HG02798 (cell line): ENCODE measurements at regions not wholly inside any gene's neighbourhood (a gene's known extent, or its start where the extent isn't known, plus 50 kb on each side); places are given as distances from the start of the nearest gene placed in this dataset.
"Not testable (repeated sequence)": the region's sequence is repeated elsewhere in the genome, so short reads cannot be mapped to it uniquely, and the experiment has no call there.

Experiments used
- ATAC-seq: cut with Tn5 transposase; IDR thresholded peaks from one replicate; pipeline ENCODE4 v1.9.1; 2021; ENCODE audit warnings: mild to moderate bottlenecking; ENCODE audit not compliant: unreplicated experiment, poor library complexity

DNA sequence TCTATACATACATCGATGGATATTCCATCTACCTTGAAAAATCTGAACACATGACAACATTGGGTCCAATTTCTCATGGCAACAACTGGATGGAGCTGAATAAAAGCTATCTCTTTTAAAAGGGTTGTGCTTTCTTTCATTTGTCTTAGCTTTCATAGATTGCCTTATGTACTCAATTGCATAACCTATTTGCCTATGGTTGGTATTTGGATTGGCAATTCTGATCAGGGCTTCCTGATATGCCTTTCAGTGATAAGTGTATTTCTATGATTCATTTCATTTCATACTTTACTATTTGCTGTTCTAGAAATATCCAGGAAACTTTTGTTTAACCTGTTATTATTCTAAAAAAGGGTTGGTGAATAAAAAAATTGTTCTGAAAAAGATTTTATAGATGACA lies 509.9 kb downstream of the GRXCR1 start:
- no peak for ATAC-seq

DNA sequence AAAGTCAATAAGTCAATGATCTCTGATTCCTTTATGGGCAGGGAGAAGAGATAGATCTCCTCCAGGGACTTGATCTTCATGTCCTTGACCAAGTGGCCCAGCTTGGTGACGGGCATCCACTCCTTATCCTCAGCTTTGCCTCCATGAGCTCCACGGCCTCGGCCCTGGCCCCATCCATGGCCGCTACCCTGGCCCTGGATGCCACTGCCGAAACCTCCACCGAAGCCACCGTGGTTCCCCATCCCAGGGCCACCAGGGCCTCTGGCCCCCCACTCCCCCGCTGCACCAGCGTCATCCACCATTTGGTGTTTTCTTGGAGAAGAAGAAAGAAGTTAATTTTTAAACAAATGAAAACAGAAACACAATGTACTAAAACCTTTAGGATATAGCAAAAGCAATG lies 518.1 kb downstream of the GRXCR1 start:
- ATAC-seq: no peak

DNA sequence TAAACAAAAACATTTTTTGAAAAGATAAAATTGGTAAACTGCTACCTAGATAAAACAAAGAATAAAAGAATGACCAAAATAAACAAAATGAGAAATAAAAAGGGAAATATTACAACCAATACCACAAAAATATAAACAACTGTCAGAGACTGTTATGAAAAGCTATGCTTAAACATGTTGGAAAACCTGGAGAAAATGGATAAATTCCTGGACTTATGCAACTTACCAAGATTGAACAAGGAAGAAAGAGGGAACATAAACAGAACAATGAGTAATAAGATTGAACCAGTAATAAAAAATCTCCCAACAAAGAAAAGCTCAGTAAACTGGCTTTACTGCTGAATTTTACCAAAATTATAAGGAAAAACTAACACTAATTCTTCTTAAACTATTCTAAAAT lies 518.7 kb downstream of the GRXCR1 start:
- ATAC-seq: no peak

DNA sequence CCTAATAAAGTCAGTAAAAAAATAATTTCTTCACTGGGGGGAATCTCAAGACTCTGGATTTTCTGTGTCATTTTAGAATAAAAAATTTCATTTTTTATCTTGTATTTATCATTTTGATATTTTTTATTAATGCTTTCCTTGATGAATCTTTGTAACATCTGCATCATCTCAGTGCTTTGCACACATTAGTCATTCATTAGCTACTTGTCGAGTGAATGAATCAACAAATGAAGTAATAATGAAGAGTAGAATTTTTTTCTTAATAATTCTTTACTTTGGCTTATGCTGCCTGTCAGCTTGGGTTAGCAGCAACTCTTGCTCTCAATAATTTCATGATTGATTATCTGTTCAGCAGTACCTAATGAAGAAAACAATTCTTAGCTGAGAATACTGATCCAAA lies 530.8 kb downstream of the GRXCR1 start:
- ATAC-seq: no peak

DNA sequence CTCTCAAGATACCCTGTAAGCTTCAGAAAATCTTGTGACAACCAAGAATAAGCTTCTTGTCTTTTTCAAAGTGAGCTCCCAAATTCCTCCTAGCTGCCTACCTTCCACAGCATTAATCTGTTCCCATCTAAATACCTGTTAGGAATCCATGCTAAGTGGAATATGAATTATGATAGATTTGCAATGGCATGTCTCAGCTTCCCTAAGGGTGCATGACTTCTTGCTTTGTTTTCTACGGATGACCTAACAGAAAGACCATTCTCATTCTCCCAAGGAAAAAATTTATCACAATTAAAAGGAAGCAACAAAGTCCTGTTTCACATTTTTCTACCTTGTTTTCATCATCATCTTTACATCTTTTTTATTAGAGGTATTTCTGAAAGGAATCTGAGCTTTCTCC lies 532.7 kb downstream of the GRXCR1 start:
- no peak for ATAC-seq

DNA sequence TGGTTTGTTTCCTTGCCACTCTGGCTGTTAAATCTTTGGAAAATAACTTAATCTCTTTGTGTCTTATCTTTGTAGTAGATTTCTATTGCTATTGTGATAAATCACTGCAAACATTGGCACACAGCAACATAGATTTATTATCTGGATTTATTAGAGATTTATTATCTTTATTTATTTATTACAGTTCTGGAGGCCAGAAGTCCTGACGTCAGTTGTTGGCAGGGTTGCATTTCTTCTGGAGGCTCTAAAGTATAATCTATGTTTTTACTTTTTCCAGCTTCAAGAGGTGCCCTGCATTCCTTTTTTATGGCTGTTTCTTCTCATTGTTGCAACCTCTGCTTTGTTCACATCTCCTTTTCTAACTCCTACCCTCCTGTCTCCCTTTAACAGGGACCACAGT lies 542.8 kb downstream of the GRXCR1 start:
- no peak for ATAC-seq

DNA sequence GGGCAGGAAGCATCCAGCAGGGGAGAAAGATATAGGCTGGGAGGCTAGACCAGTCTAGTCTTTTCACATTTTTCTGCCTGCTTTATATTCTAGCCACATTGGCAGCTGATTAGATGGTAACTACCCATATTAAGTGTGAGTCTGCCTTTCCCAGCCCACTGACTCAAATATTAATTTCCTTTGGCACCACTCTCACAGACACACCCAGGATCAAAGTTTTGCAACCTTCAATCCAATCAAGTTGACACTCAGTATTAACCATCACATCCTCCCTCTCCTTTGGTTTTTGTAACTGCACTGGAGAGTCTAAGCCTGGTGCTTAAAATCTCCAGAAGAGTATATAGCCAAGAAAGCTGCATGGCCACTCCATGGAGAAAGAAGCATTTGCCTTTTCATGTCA lies 560.4 kb downstream of the GRXCR1 start:
- no peak for ATAC-seq

DNA sequence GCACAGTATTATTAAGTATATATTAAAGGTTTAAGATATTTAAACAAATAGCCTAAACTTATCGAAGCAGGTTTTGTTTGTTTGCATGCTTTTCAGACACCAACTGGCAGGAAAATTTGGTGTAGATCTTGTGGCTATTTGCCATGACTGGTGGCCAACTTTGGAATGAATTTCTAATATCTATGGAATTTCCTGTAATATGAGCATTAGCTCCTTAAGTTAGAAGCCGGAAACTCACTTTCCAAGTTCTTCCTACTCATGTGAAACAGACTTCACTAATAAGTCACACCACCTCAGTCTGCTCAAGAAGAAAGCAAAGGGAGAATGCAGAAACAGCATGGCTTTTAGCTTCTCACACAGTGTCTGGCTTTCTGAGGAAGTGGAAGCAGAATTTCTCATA lies 563.9 kb downstream of the GRXCR1 start:
- ATAC-seq: no peak

DNA sequence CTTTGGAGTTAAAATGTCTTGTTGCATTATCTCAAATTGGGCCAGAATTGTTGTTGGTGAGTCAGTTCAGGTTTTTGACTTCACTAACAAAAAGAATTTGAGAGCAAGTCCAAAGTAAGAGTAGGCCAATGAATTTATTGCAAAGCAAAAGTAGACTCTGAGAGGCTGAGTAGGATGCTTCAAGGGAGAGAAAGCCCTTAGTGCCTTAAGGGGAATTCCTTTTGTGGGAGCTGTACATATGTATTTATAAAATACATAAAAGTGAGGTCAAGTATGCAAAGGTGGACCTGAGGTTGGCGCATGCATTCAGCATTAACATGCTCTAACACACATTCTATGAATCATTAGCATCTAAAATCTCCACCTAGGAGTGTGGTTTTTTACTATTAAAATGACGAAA lies 565.4 kb downstream of the GRXCR1 start:
- no peak for ATAC-seq

DNA sequence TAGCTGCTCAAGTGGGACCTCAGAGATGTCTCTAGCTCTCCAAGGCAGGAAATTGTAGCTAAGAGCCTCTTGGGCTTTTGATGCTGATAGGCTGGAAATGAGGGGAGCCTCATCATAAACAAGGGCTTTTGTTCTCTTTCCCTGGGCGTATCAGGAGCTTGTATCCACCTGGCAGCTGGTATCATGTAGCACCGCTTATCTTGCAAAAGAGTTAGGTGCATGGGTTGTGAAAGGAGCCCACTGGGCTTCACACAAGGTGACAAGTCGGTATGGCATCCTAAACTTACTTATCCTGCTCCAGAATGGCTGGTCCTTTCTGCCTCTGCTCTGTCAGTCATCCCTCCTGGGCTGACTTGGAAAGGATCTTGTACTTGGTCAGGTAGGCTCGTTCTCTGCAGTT lies 565.8 kb downstream of the GRXCR1 start:
- ATAC-seq: no peak

DNA sequence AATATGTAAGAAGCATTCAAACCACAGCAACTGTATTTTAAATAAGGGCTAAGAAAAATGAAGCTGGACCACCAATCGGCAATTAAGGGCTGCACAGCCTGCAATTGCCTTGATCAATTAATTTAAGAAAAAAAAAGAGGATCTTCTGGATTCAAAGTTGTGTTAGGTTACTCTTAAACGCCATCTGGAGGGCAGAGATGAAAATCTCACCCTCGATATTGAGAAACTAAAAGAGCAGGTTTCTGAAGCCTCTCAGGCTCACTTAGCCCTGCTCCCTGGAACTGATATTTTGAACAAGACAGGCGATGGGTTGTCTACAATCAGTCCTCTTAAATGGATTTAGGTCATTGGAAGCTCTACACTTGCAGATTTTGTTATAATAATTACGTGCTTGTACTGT lies 579.4 kb downstream of the GRXCR1 start:
- no peak for ATAC-seq

DNA sequence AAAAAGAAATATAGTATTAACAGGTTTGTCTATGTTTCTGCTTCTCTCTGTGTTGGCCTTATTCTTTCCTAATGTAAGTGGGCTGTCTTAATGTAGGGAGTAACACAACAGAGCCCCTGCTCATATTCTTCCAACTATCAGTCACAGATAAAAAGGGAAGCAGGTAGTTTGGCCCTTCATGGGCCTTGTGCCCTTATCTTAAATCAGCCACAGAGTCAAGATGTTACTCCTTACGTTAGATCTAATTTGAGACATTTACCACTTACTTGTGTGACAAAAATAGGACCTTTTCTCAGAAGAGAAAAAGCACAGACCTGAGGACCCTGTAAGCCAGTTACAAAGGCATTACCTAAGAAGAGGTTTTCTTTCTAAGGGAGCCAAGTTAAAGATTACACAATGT lies 589.0 kb downstream of the GRXCR1 start:
- no peak for ATAC-seq

DNA sequence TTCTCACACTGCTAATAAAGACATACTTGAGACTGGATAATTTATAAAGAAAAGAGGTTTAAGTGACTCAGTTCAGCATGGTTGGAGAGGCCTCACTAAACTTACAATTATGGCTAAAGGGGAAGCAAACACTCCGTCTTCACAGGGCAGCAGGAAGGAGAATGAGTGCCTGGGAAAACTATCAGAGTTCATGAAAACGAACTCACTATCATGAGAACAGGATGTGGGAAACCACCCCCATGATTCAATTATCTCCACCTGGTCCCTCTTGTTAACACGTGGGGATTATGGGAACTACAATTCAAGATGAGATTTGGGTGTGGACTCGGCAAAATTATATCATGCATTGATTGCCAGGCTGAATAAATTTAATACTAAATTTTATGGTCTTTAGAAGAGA lies 592.7 kb downstream of the GRXCR1 start:
- ATAC-seq: no peak

DNA sequence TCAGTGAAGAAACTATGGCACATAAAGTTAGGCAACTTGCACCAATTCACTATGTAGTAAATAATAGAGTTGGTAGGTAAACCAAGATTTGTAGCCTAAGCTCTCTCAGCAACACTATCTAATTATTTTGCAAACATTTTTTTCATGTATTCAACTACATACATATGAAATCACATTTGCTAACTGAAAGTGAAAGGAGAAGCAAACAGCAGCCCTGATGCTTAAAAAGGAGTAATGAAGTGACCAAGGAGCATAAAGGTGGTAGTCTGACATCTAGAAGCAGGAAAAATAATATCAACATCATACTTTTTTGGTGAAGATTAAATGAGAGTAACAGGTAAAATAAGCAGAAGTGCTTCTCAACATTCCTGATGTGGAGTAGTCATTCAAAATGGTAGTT lies 603.7 kb downstream of the GRXCR1 start:
- ATAC-seq: peak; percentile 83

DNA sequence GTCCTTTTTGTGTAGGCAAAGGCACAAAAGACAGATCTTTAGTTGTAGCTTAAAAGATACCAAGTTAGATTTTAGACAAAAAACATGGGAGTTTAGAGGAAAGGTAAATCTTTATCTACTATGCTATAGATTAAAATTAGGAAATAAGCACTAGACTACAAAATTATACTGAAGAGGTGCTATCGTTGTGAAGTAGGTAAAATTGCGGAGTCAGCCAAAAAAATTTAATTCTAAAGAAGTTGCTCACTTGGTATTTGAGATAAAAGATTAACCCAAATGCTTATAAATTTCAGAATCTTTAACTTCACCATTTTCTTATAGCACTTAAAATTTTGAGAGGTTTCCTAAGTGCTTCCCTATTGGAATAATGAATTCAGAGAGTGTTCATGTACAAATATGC lies 604.1 kb downstream of the GRXCR1 start:
- ATAC-seq: no peak

DNA sequence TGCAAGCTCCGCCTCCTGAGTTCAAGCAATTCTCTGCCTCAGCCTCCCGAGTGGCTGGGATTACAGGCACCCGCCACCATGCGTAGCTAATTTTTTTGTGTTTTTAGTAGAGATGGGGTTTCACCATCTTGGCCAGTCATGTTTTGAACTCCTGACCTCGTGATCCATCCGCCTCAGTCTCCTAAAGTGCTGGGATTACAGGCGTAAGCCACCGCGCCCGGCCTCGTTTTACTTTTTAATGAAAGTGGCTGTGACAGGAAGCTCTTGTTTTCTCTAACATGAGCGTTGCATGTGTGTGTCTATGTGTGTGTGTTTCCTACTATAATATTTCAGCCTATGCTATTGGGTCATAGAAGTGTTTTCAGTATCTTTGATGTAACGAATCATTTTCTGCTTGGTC lies 613.3 kb downstream of the GRXCR1 start:
- not testable (repeated sequence) for ATAC-seq

DNA sequence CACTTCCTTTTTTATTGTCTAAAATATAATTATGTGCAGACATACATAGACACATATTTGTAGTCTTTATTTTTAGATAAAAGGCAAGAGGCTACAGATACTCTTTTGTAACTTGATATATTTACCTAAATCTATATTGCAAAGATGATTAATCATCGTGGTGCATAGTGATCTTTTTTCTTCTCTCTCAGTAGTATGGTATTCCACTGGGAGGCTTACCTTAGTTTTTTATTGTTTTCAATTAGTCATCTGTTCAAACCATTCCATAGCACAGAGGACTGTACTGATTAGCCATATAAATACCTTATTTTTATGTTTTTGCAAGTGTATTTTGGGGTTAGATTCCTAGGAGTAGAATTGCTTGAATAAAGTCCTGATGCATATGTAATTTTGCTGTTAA lies 619.7 kb downstream of the GRXCR1 start:
- ATAC-seq: no peak

DNA sequence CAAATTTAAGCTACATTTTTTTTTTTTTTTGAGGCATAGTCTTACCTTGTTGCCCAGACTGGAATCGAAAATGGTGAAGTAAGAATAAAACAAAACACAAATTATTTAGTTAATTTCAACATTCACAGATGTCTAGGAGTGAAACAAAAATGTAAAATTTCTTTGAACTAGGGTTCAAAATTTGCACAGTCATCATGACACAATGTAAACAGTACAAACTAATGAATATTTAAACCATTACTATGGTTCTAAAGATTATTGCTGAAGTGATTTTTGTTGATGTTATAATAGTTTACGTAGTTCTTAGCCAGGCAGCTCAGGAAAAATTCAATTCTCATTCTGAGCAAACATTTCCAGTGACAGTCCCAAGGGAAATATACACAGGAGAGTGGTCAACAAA lies 633.1 kb downstream of the GRXCR1 start:
- no peak for ATAC-seq

DNA sequence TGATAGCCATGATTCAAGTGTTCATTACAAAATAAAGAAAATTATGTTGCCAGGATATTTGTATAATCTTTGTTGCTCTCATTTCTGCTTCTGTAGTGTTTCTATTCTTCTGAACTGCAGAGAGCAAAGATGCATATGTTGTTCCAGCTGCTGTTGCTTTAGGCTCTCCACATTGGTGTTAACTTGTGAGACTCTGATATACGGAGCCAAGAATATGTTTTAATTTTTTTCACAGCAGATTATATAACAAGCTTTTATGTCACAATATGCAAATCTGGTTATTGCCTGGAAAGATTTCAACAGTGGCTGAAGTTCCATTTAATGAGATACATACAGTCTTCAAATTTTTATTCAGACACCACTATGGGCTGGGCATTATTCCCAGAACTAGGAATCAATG lies 655.0 kb downstream of the GRXCR1 start:
- no peak for ATAC-seq

DNA sequence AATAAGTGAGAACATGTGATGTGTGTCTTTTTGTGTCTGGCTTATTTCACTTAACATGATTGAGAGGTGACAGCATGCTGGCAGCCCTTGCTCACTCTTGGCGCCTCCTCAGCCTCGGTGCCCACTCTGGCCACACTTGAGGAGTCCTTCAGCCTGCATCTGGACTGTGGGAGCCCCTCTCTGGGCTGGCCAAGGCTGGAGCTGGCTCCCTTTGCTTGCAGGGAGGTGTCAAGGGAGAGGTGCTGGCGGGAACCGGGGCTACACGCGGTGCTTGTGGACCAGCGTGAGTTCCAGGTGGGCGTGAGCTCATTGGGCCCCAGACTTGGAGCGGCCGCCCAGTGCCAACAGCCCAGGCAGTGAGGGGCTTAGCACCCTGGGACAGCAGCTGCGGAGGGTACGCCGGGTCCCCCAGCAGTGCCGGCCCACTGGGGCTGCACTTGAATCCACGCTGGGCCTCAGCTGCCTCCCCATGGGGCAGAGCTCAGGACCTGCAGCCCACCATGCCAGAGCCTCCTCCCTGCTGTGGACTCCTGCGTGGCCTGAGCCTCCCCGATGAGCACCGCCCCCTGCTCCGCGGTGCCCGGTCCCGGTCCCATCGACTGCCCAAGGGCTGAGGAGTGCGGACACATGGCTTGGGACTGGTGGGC lies 658.6 kb downstream of the GRXCR1 start:
- ATAC-seq: no peak

DNA sequence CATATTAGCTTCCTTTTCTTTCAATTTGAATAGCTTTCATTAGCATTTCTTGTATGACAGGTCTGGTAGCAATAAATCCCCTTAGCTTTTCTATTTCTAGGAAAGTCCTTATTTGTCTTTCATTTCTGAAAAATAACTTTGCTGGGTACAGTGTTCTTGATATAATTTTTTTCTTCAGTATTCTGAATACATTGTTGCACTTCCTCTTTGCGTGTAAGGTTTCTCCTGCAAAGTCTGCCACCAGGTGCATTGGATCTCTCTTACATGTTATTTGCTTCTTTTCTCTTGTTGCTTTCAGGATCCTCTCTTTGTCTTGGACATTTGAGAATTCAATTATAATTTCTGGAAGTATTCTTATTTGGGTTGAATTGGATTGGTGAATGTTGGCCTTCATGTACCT lies 663.7 kb downstream of the GRXCR1 start:
- ATAC-seq: no peak

DNA sequence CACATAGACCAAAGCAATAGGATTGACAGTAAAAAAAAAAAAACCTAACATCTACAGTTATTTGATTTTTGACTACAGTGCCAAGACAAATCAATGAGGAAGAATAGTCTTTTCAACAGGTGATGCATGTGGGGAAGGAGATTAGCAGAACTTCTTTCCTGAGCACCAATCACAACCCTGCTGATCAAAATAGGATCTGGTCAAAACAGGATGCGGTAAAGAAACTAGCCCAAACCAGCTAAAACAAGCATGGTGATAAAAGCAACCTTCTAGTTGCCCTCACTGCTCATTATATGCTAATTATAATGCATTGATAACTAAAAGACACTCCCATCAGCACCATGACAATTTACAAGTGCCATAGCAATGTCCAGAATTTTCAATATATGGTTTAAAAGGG lies 667.5 kb downstream of the GRXCR1 start:
- no peak for ATAC-seq

DNA sequence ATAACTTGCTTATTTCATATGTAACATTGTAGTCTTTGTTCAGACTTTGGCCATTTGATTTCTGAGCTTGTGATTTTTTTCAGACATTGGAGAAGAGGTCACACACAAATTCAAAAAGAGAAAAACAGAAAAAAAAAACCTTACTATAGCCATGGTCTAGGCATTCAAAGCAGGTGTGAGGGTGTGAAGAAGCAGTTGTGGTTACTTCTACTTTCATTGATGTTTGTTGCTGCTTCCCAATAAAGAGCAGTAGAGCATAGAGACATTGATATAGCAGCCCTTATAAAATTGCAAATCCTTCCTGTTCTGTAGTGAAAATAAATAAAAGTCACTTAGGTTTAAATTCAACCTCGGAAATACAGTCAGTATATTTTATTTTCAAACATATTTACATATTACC lies 671.6 kb downstream of the GRXCR1 start:
- ATAC-seq: no peak
